ENCODE measurements at regions not wholly inside any gene's neighbourhood (a gene's known extent, or its start where the extent isn't known, plus 50 kb on each side); places are given as distances from the start of the nearest gene placed in this dataset.

DNA sequence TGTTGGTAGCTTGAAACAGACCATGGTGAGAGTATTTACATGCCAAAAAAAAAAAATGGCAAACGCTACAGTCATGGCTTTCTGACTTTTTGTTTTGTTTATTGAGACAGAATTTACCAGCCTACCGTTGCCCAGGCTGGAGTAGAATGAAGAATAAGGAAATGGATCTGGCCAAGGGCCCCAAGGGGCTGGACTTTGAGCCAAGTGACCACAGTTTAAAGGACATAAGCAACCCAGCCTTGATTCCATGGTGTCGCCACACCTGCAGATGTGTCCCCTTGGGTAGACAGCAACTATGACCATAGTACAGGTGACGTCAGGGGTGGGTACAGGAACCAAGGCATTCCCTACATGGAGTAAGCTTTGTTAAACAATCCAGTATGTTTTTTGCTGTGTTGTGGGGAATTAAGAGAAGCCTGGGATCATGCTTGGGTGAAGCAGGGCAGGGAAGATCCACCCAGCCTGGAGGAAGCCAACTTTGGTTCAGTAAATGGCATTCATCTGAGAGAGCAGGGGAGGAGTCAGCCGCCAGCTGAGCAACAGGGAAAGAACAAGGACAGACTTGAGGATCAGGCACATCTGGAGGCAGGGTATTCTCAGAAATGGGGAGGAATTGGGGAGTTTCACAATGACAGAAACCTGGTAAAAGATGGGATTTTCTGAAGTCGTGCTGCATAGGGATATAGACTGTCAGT lies 110.3 kb upstream of the SH3BP4 start:
- no peaks in the 10 kb centered on the region for H3K9me3 ChIP-seq (ENCODE audit: control insufficient read depth in 3 of 3, low read length in 3 of 3)
- no peaks in the 10 kb centered on the region for H3K27me3 ChIP-seq (ENCODE audit: control insufficient read depth in 3 of 3, insufficient read depth in 3 of 3, low read length in 3 of 3)
- H3K4me1 ChIP-seq (ENCODE audit: control insufficient read depth in 3 of 3, insufficient read depth in 3 of 3, low read length in 3 of 3), result peaks cover 2 to 3% (median 3%) of the 10 kb centered on the region in 3 donors
- no peak overlapping the region for H3K4me3 ChIP-seq (ENCODE audit: low read length in 3 of 3)
- no peak overlapping the region for H3K9ac ChIP-seq (ENCODE audit: low read depth in 1 of 3, low read length in 3 of 3)
- no peaks in the 10 kb centered on the region for H3K36me3 ChIP-seq (ENCODE audit: control insufficient read depth in 3 of 3, insufficient read depth in 3 of 3, low read length in 3 of 3)
- H3K27ac ChIP-seq (ENCODE audit: low read depth, low read length), result no peak overlapping the region

- no peak overlapping the region for H3K9ac ChIP-seq (ENCODE audit: low read depth in 1 of 3, low read length in 3 of 3)
- H3K9me3 ChIP-seq (ENCODE audit: control insufficient read depth in 3 of 3, low read length in 3 of 3), result no peaks in the 10 kb centered on the region
- no peaks in the 10 kb centered on the region for H3K36me3 ChIP-seq (ENCODE audit: control insufficient read depth in 3 of 3, insufficient read depth in 3 of 3, low read length in 3 of 3)
- H3K4me1 ChIP-seq (ENCODE audit: control insufficient read depth in 3 of 3, insufficient read depth in 3 of 3, low read length in 3 of 3), result peaks cover 2 to 3% (median 3%) of the 10 kb centered on the region in 3 donors
- no peaks in the 10 kb centered on the region for H3K27me3 ChIP-seq (ENCODE audit: control insufficient read depth in 3 of 3, insufficient read depth in 3 of 3, low read length in 3 of 3)
- no peak overlapping the region for H3K4me3 ChIP-seq (ENCODE audit: low read length in 3 of 3)
- H3K27ac ChIP-seq (ENCODE audit: low read depth, low read length), result no peak overlapping the region
Observed at GRCh38 chr2:234840336-234840735, 111.5 kb upstream of the SH3BP4 start.

- no peak overlapping the region for H3K27ac ChIP-seq (ENCODE audit: low read depth, low read length)
- H3K9ac ChIP-seq (ENCODE audit: low read depth in 1 of 3, low read length in 3 of 3), result no peak overlapping the region
- H3K27me3 ChIP-seq (ENCODE audit: control insufficient read depth in 3 of 3, insufficient read depth in 3 of 3, low read length in 3 of 3), result no peaks in the 10 kb centered on the region
- H3K36me3 ChIP-seq (ENCODE audit: control insufficient read depth in 3 of 3, insufficient read depth in 3 of 3, low read length in 3 of 3), result no peaks in the 10 kb centered on the region
- no peak overlapping the region for H3K4me3 ChIP-seq (ENCODE audit: low read length in 3 of 3)
- peaks cover 2 to 3% (median 3%) of the 10 kb centered on the region in 3 donors for H3K4me1 ChIP-seq (ENCODE audit: control insufficient read depth in 3 of 3, insufficient read depth in 3 of 3, low read length in 3 of 3)
- H3K9me3 ChIP-seq (ENCODE audit: control insufficient read depth in 3 of 3, low read length in 3 of 3), result no peaks in the 10 kb centered on the region
Observed at GRCh38 chr2:234839285-234839684, 112.5 kb upstream of the SH3BP4 start.

DNA sequence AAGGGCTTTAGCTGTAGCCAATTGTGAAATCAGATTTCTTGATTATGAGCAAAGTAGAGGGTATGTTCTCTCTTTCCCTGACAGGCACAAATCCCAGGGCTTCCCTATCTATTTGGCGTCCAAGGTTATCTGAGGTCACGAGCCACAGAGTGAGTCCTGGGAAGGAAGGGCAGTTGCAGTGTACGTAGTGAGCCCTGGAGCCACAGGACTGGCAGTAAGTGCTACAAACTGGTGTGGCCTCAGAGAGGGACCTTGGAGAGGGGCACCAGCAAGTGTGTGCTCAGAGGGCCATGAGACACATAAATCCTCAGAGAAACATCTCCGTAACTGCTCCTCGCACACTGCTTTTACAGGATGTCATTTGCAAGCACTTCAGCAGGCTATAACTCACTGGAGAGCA lies 115.5 kb upstream of the SH3BP4 start:
- H3K9me3 ChIP-seq (ENCODE audit: control insufficient read depth in 3 of 3, low read length in 3 of 3), result no peaks in the 10 kb centered on the region
- H3K9ac ChIP-seq (ENCODE audit: low read depth in 1 of 3, low read length in 3 of 3), result no peak overlapping the region
- H3K4me3 ChIP-seq (ENCODE audit: low read length in 3 of 3), result no peak overlapping the region
- H3K27ac ChIP-seq (ENCODE audit: low read depth, low read length), result no peak overlapping the region
- no peaks in the 10 kb centered on the region for H3K27me3 ChIP-seq (ENCODE audit: control insufficient read depth in 3 of 3, insufficient read depth in 3 of 3, low read length in 3 of 3)
- H3K36me3 ChIP-seq (ENCODE audit: control insufficient read depth in 3 of 3, insufficient read depth in 3 of 3, low read length in 3 of 3), result no peaks in the 10 kb centered on the region
- peaks cover 2 to 3% (median 3%) of the 10 kb centered on the region in 3 donors for H3K4me1 ChIP-seq (ENCODE audit: control insufficient read depth in 3 of 3, insufficient read depth in 3 of 3, low read length in 3 of 3)

- Histone ChIP-seq H3K27me3 (ENCODE audit: control insufficient read depth in 3 of 3, insufficient read depth in 3 of 3, low read length in 3 of 3) (no peaks in the 10 kb centered on the region), H3K27ac (ENCODE audit: low read depth, low read length) (no peak overlapping the region), H3K9me3 (ENCODE audit: control insufficient read depth in 3 of 3, low read length in 3 of 3) (no peaks in the 10 kb centered on the region), H3K9ac (ENCODE audit: low read depth in 1 of 3, low read length in 3 of 3) (no peak overlapping the region), H3K36me3 (ENCODE audit: control insufficient read depth in 3 of 3, insufficient read depth in 3 of 3, low read length in 3 of 3) (no peaks in the 10 kb centered on the region), H3K4me3 (ENCODE audit: low read length in 3 of 3) (no peak overlapping the region), H3K4me1 (ENCODE audit: control insufficient read depth in 3 of 3, insufficient read depth in 3 of 3, low read length in 3 of 3) (peaks cover 2 to 3% (median 3%) of the 10 kb centered on the region in 3 donors)
Observed at GRCh38 chr2:234835738-234836137, 116.1 kb upstream of the SH3BP4 start.

DNA sequence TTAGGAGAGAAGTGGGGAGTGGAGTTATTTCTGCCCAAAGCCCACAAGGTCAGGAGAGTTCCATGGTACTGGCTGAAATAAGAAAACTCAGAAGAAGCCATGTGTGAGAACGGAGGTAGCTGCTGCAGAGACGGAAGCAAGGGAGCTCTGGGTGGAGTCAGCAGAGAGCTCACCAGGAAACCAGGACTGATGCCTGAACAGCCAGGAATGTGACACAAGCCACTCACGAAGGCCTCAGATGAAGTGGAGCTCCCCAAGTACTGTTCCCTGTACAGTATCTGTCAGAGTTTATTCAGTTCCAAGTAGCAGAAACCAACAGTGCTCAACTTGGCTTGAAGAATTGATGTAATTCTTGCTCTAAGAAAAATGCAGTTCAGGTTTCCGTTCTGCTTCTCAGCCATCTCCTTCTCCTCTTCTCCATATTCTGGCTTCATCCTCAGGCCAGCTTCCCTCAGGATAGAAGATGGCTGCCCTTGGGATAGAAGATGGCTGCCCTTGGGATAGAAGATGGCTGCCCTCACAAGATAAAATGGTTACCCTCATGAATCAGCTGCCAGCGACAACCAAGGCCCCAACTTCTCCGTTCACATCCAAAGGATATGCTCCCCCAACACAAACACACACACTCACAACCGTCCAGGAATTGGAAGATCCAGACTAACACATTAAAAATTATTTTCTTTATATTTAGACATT lies 117.4 kb upstream of the SH3BP4 start:
- no peaks in the 10 kb centered on the region for H3K36me3 ChIP-seq (ENCODE audit: control insufficient read depth in 3 of 3, insufficient read depth in 3 of 3, low read length in 3 of 3)
- H3K27ac ChIP-seq (ENCODE audit: low read depth, low read length), result no peak overlapping the region
- no peak overlapping the region for H3K4me3 ChIP-seq (ENCODE audit: low read length in 3 of 3)
- H3K9ac ChIP-seq (ENCODE audit: low read depth in 1 of 3, low read length in 3 of 3), result no peak overlapping the region
- no peaks in the 10 kb centered on the region for H3K4me1 ChIP-seq (ENCODE audit: control insufficient read depth in 3 of 3, insufficient read depth in 3 of 3, low read length in 3 of 3)
- no peaks in the 10 kb centered on the region for H3K9me3 ChIP-seq (ENCODE audit: control insufficient read depth in 3 of 3, low read length in 3 of 3)
- H3K27me3 ChIP-seq (ENCODE audit: control insufficient read depth in 3 of 3, insufficient read depth in 3 of 3, low read length in 3 of 3), result no peaks in the 10 kb centered on the region

GRCh38 chr2:234830853-234831252 lies 121.0 kb upstream of the SH3BP4 start:
- H3K4me3 ChIP-seq (ENCODE audit: low read length in 3 of 3), result no peak overlapping the region
- H3K27ac ChIP-seq (ENCODE audit: low read depth, low read length), result no peak overlapping the region
- H3K9me3 ChIP-seq (ENCODE audit: control insufficient read depth in 3 of 3, low read length in 3 of 3), result no peaks in the 10 kb centered on the region
- H3K36me3 ChIP-seq (ENCODE audit: control insufficient read depth in 3 of 3, insufficient read depth in 3 of 3, low read length in 3 of 3), result no peaks in the 10 kb centered on the region
- H3K4me1 ChIP-seq (ENCODE audit: control insufficient read depth in 3 of 3, insufficient read depth in 3 of 3, low read length in 3 of 3), result no peaks in the 10 kb centered on the region
- H3K9ac ChIP-seq (ENCODE audit: low read depth in 1 of 3, low read length in 3 of 3), result no peak overlapping the region
- no peaks in the 10 kb centered on the region for H3K27me3 ChIP-seq (ENCODE audit: control insufficient read depth in 3 of 3, insufficient read depth in 3 of 3, low read length in 3 of 3)

GRCh38 chr2:234829074-234829455 lies 122.8 kb upstream of the SH3BP4 start:
- H3K27ac ChIP-seq (ENCODE audit: low read depth, low read length), result no peak overlapping the region
- no peaks in the 10 kb centered on the region for H3K9me3 ChIP-seq (ENCODE audit: control insufficient read depth in 3 of 3, low read length in 3 of 3)
- no peak overlapping the region for H3K4me3 ChIP-seq (ENCODE audit: low read length in 3 of 3)
- H3K9ac ChIP-seq (ENCODE audit: low read depth in 1 of 3, low read length in 3 of 3), result no peak overlapping the region
- H3K36me3 ChIP-seq (ENCODE audit: control insufficient read depth in 3 of 3, insufficient read depth in 3 of 3, low read length in 3 of 3), result no peaks in the 10 kb centered on the region
- no peaks in the 10 kb centered on the region for H3K27me3 ChIP-seq (ENCODE audit: control insufficient read depth in 3 of 3, insufficient read depth in 3 of 3, low read length in 3 of 3)
- H3K4me1 ChIP-seq (ENCODE audit: control insufficient read depth in 3 of 3, insufficient read depth in 3 of 3, low read length in 3 of 3), result no peaks in the 10 kb centered on the region

GRCh38 chr2:234828382-234829073 lies 123.3 kb upstream of the SH3BP4 start:
- H3K4me3 ChIP-seq (ENCODE audit: low read length in 3 of 3), result no peak overlapping the region
- H3K27me3 ChIP-seq (ENCODE audit: control insufficient read depth in 3 of 3, insufficient read depth in 3 of 3, low read length in 3 of 3), result no peaks in the 10 kb centered on the region
- no peak overlapping the region for H3K27ac ChIP-seq (ENCODE audit: low read depth, low read length)
- H3K4me1 ChIP-seq (ENCODE audit: control insufficient read depth in 3 of 3, insufficient read depth in 3 of 3, low read length in 3 of 3), result no peaks in the 10 kb centered on the region
- no peak overlapping the region for H3K9ac ChIP-seq (ENCODE audit: low read depth in 1 of 3, low read length in 3 of 3)
- H3K9me3 ChIP-seq (ENCODE audit: control insufficient read depth in 3 of 3, low read length in 3 of 3), result no peaks in the 10 kb centered on the region
- H3K36me3 ChIP-seq (ENCODE audit: control insufficient read depth in 3 of 3, insufficient read depth in 3 of 3, low read length in 3 of 3), result no peaks in the 10 kb centered on the region

Data from skeletal muscle tissue (tissue), 3 donors.